ENCODE measurements at regions not wholly inside any gene's neighbourhood (a gene's known extent, or its start where the extent isn't known, plus 50 kb on each side); places are given as distances from the start of the nearest gene placed in this dataset.

DNA sequence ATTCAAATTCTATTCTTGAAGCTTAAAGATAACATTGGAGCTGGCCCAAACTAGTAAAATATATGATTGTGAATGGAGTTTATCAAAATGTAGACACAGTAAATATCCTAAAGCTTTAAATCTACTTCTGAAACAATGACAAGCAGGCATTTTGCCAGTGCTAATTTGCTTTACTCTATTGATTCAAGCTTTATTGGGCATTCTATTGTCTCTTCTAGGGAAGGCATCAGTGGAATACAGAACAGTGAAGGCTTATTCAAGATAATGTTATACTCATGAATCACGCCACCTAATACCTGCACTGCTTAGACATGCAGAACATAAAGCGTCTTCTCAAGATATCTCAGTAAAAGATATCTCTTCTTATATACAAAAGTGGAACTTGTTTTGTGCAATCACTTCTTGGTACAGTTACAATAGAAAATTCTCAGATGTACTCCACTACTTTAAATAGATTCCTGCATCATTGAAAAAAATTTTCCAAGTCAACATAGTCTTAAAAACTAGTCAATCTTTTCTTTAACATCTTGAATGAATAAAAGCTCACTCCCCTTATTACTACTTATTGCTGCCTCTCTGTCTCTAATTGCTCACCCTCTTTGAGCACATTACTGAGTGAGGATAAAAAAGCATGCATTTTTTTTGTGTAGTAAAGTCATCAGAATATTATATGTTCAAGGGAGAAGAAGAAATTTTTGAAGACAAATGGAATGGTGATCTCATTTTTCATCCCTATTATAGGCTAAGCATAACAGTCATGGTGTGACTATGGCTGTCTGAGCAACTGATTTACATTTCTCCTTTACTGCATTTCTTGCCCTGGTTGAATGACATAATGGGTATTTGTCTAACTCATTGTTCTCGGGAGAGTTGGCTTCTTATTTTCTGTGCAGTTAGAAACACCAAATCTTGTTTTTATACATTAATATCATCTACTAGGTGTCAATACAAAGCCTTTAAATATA is 98.0 kb upstream of the E2F7 start:
- H3K4ac ChIP-seq (ENCODE audit: low read depth, low read length) = no peak overlapping the region
- TF ChIP-seq CHD1 (IDR thresholded peaks at IDR 0.05; ENCODE audit: low read depth, low read length) (no peak), POLR2A (IDR thresholded peaks at IDR 0.05; ENCODE audit: low read depth, low read length) (no peak), USF2 (IDR thresholded peaks at IDR 0.05; ENCODE audit: low read depth, low read length) (no peak), FOS (IDR thresholded peaks at IDR 0.05; ENCODE audit: low read depth, low read length) (no peak), NFE2L2 (IDR thresholded peaks at IDR 0.05; ENCODE audit: low read depth, low read length) (no peak), CEBPB (IDR thresholded peaks at IDR 0.05; ENCODE audit: low read depth, low read length) (no peak), MAFK (IDR thresholded peaks at IDR 0.05; ENCODE audit: low read depth, low read length) (no peak), RFX5 (IDR thresholded peaks at IDR 0.05; ENCODE audit: low read depth, low read length) (no peak), SMC3 (IDR thresholded peaks at IDR 0.05; ENCODE audit: low read depth, low read length) (no peak), ELK1 (IDR thresholded peaks at IDR 0.05; ENCODE audit: borderline replicate concordance, low read depth, low read length) (no peak), MXI1 (IDR thresholded peaks at IDR 0.05; ENCODE audit: borderline replicate concordance, low read depth, low read length) (no peak), RCOR1 (IDR thresholded peaks at IDR 0.05; ENCODE audit: insufficient replicate concordance, low read length) (no peak)
- TF ChIP-seq, protein P1, sequence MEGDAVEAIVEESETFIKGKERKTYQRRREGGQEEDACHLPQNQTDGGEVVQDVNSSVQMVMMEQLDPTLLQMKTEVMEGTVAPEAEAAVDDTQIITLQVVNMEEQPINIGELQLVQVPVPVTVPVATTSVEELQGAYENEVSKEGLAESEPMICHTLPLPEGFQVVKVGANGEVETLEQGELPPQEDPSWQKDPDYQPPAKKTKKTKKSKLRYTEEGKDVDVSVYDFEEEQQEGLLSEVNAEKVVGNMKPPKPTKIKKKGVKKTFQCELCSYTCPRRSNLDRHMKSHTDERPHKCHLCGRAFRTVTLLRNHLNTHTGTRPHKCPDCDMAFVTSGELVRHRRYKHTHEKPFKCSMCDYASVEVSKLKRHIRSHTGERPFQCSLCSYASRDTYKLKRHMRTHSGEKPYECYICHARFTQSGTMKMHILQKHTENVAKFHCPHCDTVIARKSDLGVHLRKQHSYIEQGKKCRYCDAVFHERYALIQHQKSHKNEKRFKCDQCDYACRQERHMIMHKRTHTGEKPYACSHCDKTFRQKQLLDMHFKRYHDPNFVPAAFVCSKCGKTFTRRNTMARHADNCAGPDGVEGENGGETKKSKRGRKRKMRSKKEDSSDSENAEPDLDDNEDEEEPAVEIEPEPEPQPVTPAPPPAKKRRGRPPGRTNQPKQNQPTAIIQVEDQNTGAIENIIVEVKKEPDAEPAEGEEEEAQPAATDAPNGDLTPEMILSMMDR (conservative IDR thresholded peaks at IDR 0.05; ENCODE audit: low read depth, low read length) = no peak
- no peak overlapping the region for H3K23ac ChIP-seq (ENCODE audit: low read depth, low read length)
- no peak overlapping the region for H3K18ac ChIP-seq (ENCODE audit: low read depth, low read length)
- H3K14ac ChIP-seq (replicated peaks; ENCODE audit: low read depth, low read length) = no peak overlapping the region
- no peak overlapping the region for H3K9ac ChIP-seq (ENCODE audit: low read depth, low read length)
- CTCF ChIA-PET = interaction anchor here (1.2 kb wide), 1 partner anchor 9 kb away, joined by 4 read pairs; no protein-coding TSS in a partner anchor
- no peak overlapping the region for H2BK5ac ChIP-seq (ENCODE audit: low read depth, low read length, poor library complexity, severe bottlenecking)
- H3K27ac ChIP-seq (ENCODE audit: insufficient read depth, low read length) = no peak overlapping the region
- no peak overlapping the region for H3K4me3 ChIP-seq (ENCODE audit: insufficient read depth, low read depth, low read length)
- intact Hi-C loops (cut with micrococcal nuclease) = no loop called here
- H4K20me1 ChIP-seq (ENCODE audit: insufficient read depth, low read length) = no peaks in the 10 kb centered on the region
- no peak overlapping the region for H2AK5ac ChIP-seq (ENCODE audit: low read depth, low read length)
- no peak overlapping the region for H2BK120ac ChIP-seq (ENCODE audit: low read depth, low read length)
- dilution Hi-C loops (cut with HindIII; ENCODE audit: low sequenced_read_pairs, unreplicated experiment) = loop anchor here (25.0 kb wide), 1 partner anchor 524 kb away; no protein-coding TSS in a partner anchor
- H4K5ac ChIP-seq (ENCODE audit: low read depth, low read length) = no peak overlapping the region
- H2AFZ ChIP-seq (replicated peaks; ENCODE audit: low read length, poor library complexity) = no peak overlapping the region
- H3K4me1 ChIP-seq (ENCODE audit: control insufficient read depth, insufficient read depth, low read length) = no peaks in the 10 kb centered on the region
- DNase-seq (no peak), ATAC-seq (ENCODE audit: low read depth) (no peak)
- no peaks in the 10 kb centered on the region for H3K79me1 ChIP-seq (ENCODE audit: low read depth in 1 of 2, low read length in 2 of 2)
- no peak overlapping the region for H3K4me2 ChIP-seq (ENCODE audit: low read depth, low read length)
- H3K56ac ChIP-seq (ENCODE audit: extremely low read depth, insufficient read depth, low read length) = no peak overlapping the region
- no peaks in the 10 kb centered on the region for H3K9me3 ChIP-seq (ENCODE audit: control insufficient read depth, insufficient read depth, low read length)
- in situ Hi-C loops (cut with MboI; ENCODE audit: low sequenced_read_pairs) = no loop called here
- H3K27me3 ChIP-seq (ENCODE audit: control insufficient read depth, insufficient read depth, low read length) = no peaks in the 10 kb centered on the region
- no peaks in the 10 kb centered on the region for H3K9me1 ChIP-seq (ENCODE audit: insufficient read depth, low read length)
- BruUV-seq (replicated peaks) = no TSS peak
- H2BK15ac ChIP-seq (ENCODE audit: low read depth, low read length) = no peak overlapping the region
- no peak overlapping the region for H4K8ac ChIP-seq (ENCODE audit: low read depth in 2 of 2, low read length in 2 of 2)
- H4K91ac ChIP-seq (ENCODE audit: insufficient read depth, low read depth, low read length) = no peak overlapping the region
- no peak overlapping the region for H2BK20ac ChIP-seq (ENCODE audit: low read depth, low read length)
- no peaks in the 10 kb centered on the region for H3K36me3 ChIP-seq (ENCODE audit: control insufficient read depth, insufficient read depth, low read length)
- POLR2A ChIA-PET (ENCODE audit: unreplicated experiment) = no interaction called here
- H2AK9ac ChIP-seq (replicated peaks; ENCODE audit: low read depth, low read length, poor library complexity) = no peak overlapping the region
- WGBS, 2 experiments (ENCODE audit: extremely low coverage in 2 of 2, insufficient read length in 1 of 2) = no CpG with 5 or more reads among the region's 3 CpGs

Measured in IMR-90 (cell line).